ENCODE measurements at regions not wholly inside any gene's neighbourhood (a gene's known extent, or its start where the extent isn't known, plus 50 kb on each side); places are given as distances from the start of the nearest gene placed in this dataset.

DNA sequence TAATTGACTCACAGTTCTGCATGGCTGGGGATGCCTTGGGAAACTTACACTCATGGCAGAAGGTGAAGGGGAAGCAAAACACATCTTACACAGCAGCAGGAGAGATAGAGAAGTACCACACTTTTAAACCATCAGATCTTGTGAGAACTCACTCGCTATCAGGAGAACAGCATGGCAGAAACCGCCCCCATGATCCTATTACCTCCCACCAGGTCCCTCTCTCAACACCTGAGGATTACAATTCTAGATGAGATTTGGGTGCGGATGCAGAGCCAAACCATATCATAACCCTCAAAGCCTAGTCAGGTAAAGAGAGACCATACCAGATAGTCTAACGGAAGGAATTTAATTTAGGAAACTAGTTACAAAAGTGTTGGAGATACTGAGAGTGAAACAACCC is 182.6 kb upstream of the ACVR2A start:
- TF ChIP-seq CTCF (IDR thresholded peaks at IDR 0.05), result no peak
- no peak for TF ChIP-seq POLR2A (IDR thresholded peaks at IDR 0.05)

Data from Peyer's patch (tissue), 4 donors.